AG08396 (cell line): ENCODE measurements at regions not wholly inside any gene's neighbourhood (a gene's known extent, or its start where the extent isn't known, plus 50 kb on each side); places are given as distances from the start of the nearest gene placed in this dataset.
"Not testable (repeated sequence)": the region's sequence is repeated elsewhere in the genome, so short reads cannot be mapped to it uniquely, and the experiment has no call there.

ENCODE experiments used
- DNase-seq: peaks from one replicate; pipeline ENCODE4 v3.0.0; 2012; ENCODE audit warnings: low spot score, mixed read lengths

- DNase-seq, result no peak
Measured at GRCh38 chr4:117691572-117692351, 342.5 kb upstream of the NDST3 start.

DNA sequence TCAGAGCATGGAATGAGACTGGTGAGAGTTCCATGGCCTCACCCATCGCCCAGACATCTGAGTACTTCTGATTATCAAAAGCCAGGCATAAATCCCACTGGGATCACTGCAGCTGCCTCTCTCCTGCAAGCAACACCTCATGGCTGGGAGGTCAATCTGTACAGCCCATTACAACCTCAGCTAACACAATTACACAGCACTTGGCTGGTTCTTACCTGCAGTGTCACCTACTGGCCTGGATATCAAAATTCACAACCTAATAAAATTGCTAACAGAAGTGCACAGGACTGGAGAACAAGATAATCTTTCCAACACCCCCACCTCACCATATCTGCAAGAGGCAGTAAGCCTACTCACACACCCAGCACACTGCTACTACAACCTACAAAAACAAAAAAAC, 341.7 kb upstream of the NDST3 start:
- DNase-seq, result no peak

DNA sequence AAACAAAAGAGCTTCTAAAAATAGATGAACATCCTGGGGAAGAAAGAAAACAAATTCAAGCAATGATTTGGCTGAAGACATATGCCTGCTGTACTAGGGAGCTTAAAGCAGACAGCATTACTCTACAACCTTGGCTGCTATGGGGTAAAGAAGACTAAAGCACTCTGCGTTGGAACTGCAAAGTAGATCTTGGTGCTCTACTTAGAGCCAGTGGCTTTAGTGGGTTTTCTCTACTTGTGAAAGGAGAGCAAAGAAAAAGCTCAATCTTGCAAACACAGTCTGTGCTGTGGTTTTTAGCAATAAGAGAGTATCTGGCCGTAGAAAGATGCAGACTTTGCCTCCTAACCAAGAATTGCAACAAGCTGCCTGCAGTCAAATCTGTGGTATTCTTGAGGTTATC, 334.7 kb upstream of the NDST3 start:
- DNase-seq, result no peak

DNA sequence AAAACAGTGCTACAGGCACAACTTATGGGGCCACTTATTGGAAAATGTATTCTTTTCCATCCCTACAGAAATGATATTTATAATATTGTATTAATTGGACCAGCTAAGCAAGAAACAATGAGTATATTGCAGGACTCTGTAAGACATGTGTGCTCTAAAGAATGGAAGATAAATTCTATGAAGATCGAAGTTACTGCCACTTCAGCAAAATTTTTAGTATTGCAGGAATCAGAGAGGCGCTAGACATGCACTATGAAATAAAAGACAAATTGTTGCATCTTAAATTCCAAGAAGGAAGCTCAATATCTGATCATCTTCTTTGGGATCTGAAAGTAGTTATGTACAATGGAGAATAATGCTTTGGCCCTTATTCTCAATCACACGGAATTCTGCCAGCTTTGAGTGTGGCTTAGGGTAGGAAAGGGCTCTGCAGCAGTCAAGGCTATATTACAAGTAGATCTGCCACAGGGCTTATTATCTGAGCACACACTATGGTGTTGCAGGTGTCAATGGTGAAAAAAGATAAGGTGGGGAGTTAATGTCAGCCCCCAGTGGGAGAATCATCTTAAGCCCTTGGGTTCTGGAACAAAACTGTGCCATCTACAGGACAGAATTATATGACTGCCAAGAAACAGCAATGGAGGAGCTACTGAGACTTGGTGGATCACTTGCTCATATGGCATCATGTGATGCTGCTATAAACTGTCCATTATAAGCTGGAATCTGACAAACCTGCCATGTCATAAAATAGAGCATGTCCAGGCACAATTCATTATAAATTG, 334.0 kb upstream of the NDST3 start:
- DNase-seq, result no peak

DNA sequence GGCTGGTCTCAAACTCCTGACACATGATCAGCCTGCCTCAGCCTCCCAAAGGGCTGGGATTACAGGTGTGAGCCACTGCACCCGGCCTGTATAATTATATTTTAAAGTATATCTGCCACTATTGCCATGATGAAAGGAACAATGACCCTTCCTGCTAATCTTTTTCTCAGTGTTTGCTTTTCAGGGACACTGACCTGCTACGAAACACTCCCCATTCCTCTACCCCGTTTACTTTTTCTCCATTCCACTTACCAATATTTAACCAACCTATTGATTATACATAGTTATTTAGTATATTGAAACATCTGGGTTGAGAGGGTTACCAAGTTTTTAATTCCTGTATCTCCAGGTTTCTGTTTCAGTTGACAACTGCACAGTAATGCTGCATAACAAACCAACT, 331.9 kb upstream of the NDST3 start:
- DNase-seq, result no peak

GRCh38 chr4:117704721-117705120, 329.6 kb upstream of the NDST3 start:
- no peak for DNase-seq

- no peak for DNase-seq
Measured at GRCh38 chr4:117740736-117741135, 293.6 kb upstream of the NDST3 start.

GRCh38 chr4:117745379-117745778, 288.9 kb upstream of the NDST3 start:
- not testable (repeated sequence) for DNase-seq

GRCh38 chr4:117755438-117755837, 278.8 kb upstream of the NDST3 start:
- no peak for DNase-seq

DNA sequence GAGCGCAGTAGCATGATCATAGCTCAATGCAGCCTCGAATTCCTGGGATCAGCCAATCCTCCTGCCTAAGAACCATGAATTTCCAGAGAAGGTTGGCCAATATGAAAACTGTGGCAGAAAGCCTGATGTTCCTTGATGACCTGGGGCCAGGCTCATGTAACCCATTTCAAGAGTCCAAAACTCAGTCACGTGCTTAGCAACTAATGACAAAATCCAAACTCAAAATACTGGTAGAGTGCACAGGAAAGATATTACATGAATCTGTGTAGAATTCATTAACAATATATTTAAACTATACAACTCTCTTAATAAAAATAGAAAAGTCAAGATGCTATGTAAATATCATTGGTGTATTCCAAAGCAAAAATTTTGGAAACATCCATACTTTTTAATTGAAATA, 265.7 kb upstream of the NDST3 start:
- no peak for DNase-seq

GRCh38 chr4:117770269-117771102, 263.8 kb upstream of the NDST3 start:
- no peak for DNase-seq

DNA sequence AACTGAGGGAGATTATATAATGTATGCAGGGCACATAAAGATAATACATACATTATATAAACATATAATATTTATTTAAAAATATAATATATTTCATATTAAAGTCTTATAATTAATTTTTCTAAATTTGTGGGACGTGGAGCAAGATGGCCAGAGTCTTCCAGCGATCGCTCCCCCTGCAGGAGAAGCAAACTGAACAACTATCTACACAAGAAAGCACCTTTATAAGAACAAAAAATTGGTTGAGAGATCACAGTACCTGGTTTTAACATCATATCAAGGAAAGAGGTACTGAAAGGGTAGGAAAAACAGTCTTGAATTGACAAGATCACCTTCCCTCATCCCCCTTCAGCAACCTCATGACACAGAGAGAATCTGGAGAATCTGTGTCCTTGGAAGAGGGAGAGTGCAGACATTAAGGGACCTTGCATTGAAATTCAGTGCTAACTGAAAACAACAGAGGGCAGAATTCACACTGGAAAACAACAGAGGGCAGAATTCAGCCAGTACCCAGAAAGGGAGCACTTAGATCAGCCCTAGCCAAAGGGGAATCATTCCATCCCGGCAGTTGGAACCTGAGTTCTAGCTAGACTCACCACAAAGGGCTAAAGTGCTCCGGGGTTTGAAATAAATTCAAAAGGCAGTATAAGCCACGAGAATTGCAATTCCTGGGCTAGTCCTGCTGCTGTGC, 262.5 kb upstream of the NDST3 start:
- DNase-seq, result no peak

DNA sequence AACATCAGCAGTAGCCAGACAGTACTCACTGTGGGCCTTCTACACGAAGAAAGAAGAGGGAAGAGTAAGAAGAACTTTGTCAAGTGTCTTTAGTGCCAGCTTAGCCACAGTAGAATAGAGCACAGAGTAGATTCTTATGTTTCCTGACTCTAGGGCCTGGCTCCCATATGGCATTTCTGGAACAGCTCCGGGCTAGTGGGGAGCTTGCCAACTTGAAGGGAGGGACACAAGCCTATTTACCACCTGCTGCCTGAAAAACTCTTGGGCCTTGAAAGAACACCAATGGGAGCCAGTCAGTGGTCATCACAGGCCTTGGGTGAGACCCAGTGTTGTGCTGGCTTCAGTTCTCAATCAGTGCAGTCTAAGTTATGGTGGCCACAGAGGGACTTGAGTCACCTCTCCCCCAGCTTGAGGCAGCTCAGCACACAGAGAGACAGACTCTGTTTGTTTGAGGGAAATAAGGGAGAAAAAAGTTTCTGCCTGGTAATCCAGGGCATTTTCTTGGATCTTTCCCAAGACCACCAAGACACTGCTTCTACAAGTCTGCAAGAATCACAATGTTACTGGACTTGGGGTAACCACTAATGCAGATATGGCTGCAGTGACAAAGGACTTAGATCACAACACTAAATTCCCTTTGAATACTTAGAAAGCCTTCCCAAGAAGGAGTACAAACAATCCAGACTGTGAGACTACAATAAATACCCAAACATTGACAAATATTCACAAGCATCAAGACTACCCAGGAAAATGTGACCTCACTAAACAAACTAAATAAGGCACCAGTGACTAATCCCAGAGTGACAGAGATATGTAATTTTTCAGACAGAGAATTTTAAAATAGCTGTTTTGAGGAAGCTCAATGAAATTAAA, 261.0 kb upstream of the NDST3 start:
- no peak for DNase-seq

- no peak for DNase-seq
Measured at GRCh38 chr4:117777721-117778120, 256.6 kb upstream of the NDST3 start.

DNA sequence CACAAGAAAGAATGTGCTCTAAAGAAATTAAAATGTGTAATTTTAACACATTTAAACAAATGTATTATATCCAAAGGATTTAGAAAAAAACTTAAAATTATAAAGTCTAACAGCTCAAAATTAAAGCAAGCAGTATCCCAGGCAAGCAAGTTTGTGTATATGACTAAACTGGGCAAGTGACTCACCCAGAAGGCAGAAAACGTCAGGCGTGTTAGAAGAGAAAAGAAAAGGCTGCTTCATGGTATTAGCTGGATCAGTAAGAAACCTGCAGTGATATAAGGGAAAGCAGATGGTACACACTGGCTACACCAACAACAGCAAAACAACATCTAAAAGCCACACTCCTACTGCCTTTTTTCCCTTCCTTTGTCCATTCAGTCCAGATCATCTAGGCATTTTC, 250.6 kb upstream of the NDST3 start:
- no peak for DNase-seq

DNA sequence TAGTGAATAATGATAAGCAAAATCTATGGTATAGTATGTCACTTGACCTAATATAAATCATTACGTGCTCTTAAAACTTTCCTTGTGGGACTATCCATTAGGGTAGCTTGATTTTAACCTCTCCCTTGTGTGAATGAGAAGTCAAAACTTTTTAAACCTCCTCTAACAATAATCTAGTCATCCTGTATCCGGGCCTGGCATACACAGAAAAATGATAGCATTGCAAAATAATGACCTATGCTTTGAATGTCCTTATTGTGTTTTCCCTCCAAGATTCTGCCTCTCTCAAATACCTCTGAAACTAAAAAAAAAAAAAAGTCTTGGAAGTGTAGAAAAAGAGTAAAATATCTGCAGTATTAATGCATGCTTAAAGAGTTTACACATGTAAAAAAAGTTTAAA, 250.0 kb upstream of the NDST3 start:
- DNase-seq, result no peak

GRCh38 chr4:117786566-117786965, 247.7 kb upstream of the NDST3 start:
- no peak for DNase-seq

GRCh38 chr4:117793845-117794480, 240.3 kb upstream of the NDST3 start:
- no peak for DNase-seq

GRCh38 chr4:117796677-117797076, 237.6 kb upstream of the NDST3 start:
- no peak for DNase-seq

- no peak for DNase-seq
Measured at GRCh38 chr4:117800636-117801035, 233.7 kb upstream of the NDST3 start.

DNA sequence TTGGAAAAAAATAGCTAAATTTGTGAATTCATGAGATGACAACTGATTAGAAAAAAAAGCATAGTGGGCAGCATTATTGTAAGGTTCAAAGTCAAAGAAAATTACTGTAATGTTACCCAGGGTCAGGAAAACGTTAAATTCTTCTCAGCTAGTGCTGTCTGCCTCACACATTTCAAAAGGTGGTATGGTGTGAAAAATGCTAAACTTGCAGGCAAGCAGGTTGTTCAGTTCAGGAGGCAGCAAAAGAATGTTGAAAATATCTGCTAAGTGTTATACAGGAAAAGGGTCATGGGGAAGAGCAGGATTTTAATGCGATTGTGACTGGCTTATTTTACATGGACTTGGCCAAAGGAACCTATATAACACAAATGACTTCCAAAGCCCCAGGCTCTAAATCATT, 232.5 kb upstream of the NDST3 start:
- DNase-seq, result no peak
